Loucy (cell line): ENCODE measurements at regions not wholly inside any gene's neighbourhood (a gene's known extent, or its start where the extent isn't known, plus 50 kb on each side); places are given as distances from the start of the nearest gene placed in this dataset.

Experiments
- EZH2phosphoT487 ChIP-seq: fragments of 200-600 bp; IDR thresholded peaks from 2 replicates; pipeline ENCODE4 v1.6.1; 2018; ENCODE audit warnings: antibody characterized with exemption, mild to moderate bottlenecking, moderate library complexity, borderline replicate concordance
- TF ChIP-seq, protein P1 (sequence below): fragments of 200-600 bp; sonication (generic); conservative IDR thresholded peaks from 2 replicates; pipeline ENCODE4 v1.5.1; 2014; ENCODE audit warnings: mild to moderate bottlenecking, antibody characterized with exemption, low read length

GRCh38 chr1:69180358-69180757 lies 387.4 kb upstream of the LRRC7 start:
- TF ChIP-seq, protein P1, sequence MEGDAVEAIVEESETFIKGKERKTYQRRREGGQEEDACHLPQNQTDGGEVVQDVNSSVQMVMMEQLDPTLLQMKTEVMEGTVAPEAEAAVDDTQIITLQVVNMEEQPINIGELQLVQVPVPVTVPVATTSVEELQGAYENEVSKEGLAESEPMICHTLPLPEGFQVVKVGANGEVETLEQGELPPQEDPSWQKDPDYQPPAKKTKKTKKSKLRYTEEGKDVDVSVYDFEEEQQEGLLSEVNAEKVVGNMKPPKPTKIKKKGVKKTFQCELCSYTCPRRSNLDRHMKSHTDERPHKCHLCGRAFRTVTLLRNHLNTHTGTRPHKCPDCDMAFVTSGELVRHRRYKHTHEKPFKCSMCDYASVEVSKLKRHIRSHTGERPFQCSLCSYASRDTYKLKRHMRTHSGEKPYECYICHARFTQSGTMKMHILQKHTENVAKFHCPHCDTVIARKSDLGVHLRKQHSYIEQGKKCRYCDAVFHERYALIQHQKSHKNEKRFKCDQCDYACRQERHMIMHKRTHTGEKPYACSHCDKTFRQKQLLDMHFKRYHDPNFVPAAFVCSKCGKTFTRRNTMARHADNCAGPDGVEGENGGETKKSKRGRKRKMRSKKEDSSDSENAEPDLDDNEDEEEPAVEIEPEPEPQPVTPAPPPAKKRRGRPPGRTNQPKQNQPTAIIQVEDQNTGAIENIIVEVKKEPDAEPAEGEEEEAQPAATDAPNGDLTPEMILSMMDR, result no peak
- no peak for TF ChIP-seq EZH2phosphoT487
